Sigmoid colon (tissue), 6 donors: ENCODE measurements at regions not wholly inside any gene's neighbourhood (a gene's known extent, or its start where the extent isn't known, plus 50 kb on each side); places are given as distances from the start of the nearest gene placed in this dataset.
A peak's percentile ranks its signal among the peaks of the same experiment; 100 is the strongest.

Experiments
- DNase-seq: peaks from one replicate; pipeline ENCODE4 v3.0.0-alpha.2; 2019
- H3K27ac ChIP-seq, 4 donors: fragments of 200-600 bp; sonication (generic); one replicate each; pipeline ENCODE4 v1.5.1; 2016 to 2019; ENCODE audit warnings: mild to moderate bottlenecking in 1 of 4
- H3K27me3 ChIP-seq, 3 donors: fragments of 200-600 bp; sonication (generic); one replicate each; pipeline ENCODE4 v1.5.1; 2019; ENCODE audit warnings: mild to moderate bottlenecking in 1 of 3
- H3K36me3 ChIP-seq, 4 donors: fragments of 200-600 bp; sonication (generic); one replicate each; pipeline ENCODE4 v1.5.1; 2016 to 2019
- H3K4me1 ChIP-seq, 4 donors: fragments of 200-600 bp; sonication (generic); one replicate each; pipeline ENCODE4 v1.5.1; 2017 to 2019
- H3K4me3 ChIP-seq, 4 donors: fragments of 200-600 bp; sonication (generic); one replicate each; pipeline ENCODE4 v1.5.1; 2017 to 2019; ENCODE audit warnings: mild to moderate bottlenecking in 2 of 4, moderate library complexity in 1 of 4
- H3K9me3 ChIP-seq, 4 donors: fragments of 200-600 bp in 3 of 4; sonication (generic) in 3 of 4; one replicate each; pipeline versions ENCODE4 v1.5.1 to v1.6.1; 2013 to 2019
- CTCF ChIP-seq, 4 experiments: fragments of 450-650 bp in 3 of 4; fragments of 200-600 bp in 1 of 4; IDR thresholded peaks; one replicate each; pipeline ENCODE4 v1.5.1; 2016 to 2019; ENCODE audit warnings: antibody characterized with exemption in 4 of 4, mild to moderate bottlenecking in 3 of 4, moderate library complexity in 2 of 4
- EP300 ChIP-seq, 4 donors: sonication (generic); formaldehyde crosslinking; IDR thresholded peaks; one replicate each; pipeline ENCODE4 v1.6.1; 2017; ENCODE audit warnings: antibody characterized with exemption in 4 of 4
- POLR2A ChIP-seq, 2 donors: fragments of 450-650 bp; IDR thresholded peaks; one replicate each; pipeline ENCODE4 v1.6.1; 2016; ENCODE audit warnings: antibody characterized with exemption in 2 of 2, mild to moderate bottlenecking in 2 of 2, moderate library complexity in 2 of 2
- POLR2AphosphoS5 ChIP-seq, 4 donors: sonication (generic); formaldehyde crosslinking; IDR thresholded peaks; one replicate each; pipeline ENCODE4 v1.6.1; 2017; ENCODE audit warnings: antibody characterized with exemption in 4 of 4
- WGBS, 2 donors: extraction: QIAGEN DNeasy Blood & Tissue Kit; methylation state at CpG; one replicate each; pipeline ENCODE4 v1.1.7; 2013; 5-methylcytosine and 5-hydroxymethylcytosine counted together
- intact Hi-C: fragments of 100-400 bp; cut with DNase I; formaldehyde crosslinking; loops from one replicate; pipeline ENCODE4 v1.15.1; 2023
- donor health status: healthy with polysubstance abuse.
- donor health status: healthy.

- DNase-seq, result peak; percentile 48
- no peaks in the 10 kb centered on the region for H3K36me3 ChIP-seq
- H3K4me3 ChIP-seq, result no peak overlapping the region
- WGBS, 2 donors, result 84 to 93% methylated on average over 31 of the region's 31 CpGs
- no peak overlapping the region for H3K27ac ChIP-seq
- H3K9me3 ChIP-seq, result no peaks in the 10 kb centered on the region
- intact Hi-C loops, result no loop called here
- TF ChIP-seq CTCF (IDR thresholded peaks at IDR 0.05) (no peak), EP300 (IDR thresholded peaks at IDR 0.05) (no peak), POLR2A (IDR thresholded peaks at IDR 0.05) (no peak), POLR2AphosphoS5 (IDR thresholded peaks at IDR 0.05) (no peak)
- H3K4me1 ChIP-seq, result no peaks in the 10 kb centered on the region
- no peaks in the 10 kb centered on the region for H3K27me3 ChIP-seq
These were observed 183.3 kb upstream of the HDAC4 start for GRCh38 chr2:239583879-239584859.

GRCh38 chr2:239583171-239583878 lies 182.5 kb upstream of the HDAC4 start:
- DNase-seq, result peak; percentile 39
- Histone ChIP-seq H3K27ac (no peak overlapping the region), H3K36me3 (no peaks in the 10 kb centered on the region), H3K9me3 (no peaks in the 10 kb centered on the region), H3K27me3 (no peaks in the 10 kb centered on the region), H3K4me1 (no peaks in the 10 kb centered on the region), H3K4me3 (no peak overlapping the region)
- WGBS, 2 donors, result 90 to 92% methylated on average over 21 of the region's 21 CpGs
- TF ChIP-seq EP300 (IDR thresholded peaks at IDR 0.05) (no peak), POLR2A (IDR thresholded peaks at IDR 0.05) (no peak), CTCF (IDR thresholded peaks at IDR 0.05) (no peak), POLR2AphosphoS5 (IDR thresholded peaks at IDR 0.05) (no peak)
- intact Hi-C loops, result no loop called here

- Histone ChIP-seq H3K36me3 (no peaks in the 10 kb centered on the region), H3K4me3 (no peak overlapping the region), H3K27me3 (no peaks in the 10 kb centered on the region), H3K4me1 (no peaks in the 10 kb centered on the region), H3K27ac (no peak overlapping the region), H3K9me3 (no peaks in the 10 kb centered on the region)
- TF ChIP-seq EP300 (IDR thresholded peaks at IDR 0.05) (no peak), POLR2AphosphoS5 (IDR thresholded peaks at IDR 0.05) (no peak), CTCF (IDR thresholded peaks at IDR 0.05) (no peak), POLR2A (IDR thresholded peaks at IDR 0.05) (no peak)
- intact Hi-C loops, result no loop called here
- WGBS, 2 donors, result 85 to 86% methylated on average over 6 of the region's 6 CpGs
- no peak for DNase-seq
These were observed 181.7 kb upstream of the HDAC4 start for GRCh38 chr2:239582476-239582875.

GRCh38 chr2:239581352-239581901 lies 180.6 kb upstream of the HDAC4 start:
- no peak for TF ChIP-seq POLR2A (IDR thresholded peaks at IDR 0.05)
- no peaks in the 10 kb centered on the region for H3K9me3 ChIP-seq
- no peaks in the 10 kb centered on the region for H3K4me1 ChIP-seq
- H3K27ac ChIP-seq, result no peak overlapping the region
- H3K36me3 ChIP-seq, result no peaks in the 10 kb centered on the region
- WGBS, 2 donors, result 85 to 93% methylated on average over 21 of the region's 21 CpGs
- DNase-seq, result peak; percentile 39
- no peaks in the 10 kb centered on the region for H3K27me3 ChIP-seq
- H3K4me3 ChIP-seq, result no peak overlapping the region
- intact Hi-C loops, result no loop called here

- Histone ChIP-seq H3K27me3 (no peaks in the 10 kb centered on the region), H3K9me3 (no peaks in the 10 kb centered on the region), H3K4me3 (no peak overlapping the region), H3K36me3 (no peaks in the 10 kb centered on the region), H3K4me1 (no peaks in the 10 kb centered on the region), H3K27ac (no peak overlapping the region)
- intact Hi-C loops, result no loop called here
- DNase-seq, result no peak
- 50 to 75% methylated on average over 3 of the region's 3 CpGs for WGBS, 2 donors
- TF ChIP-seq POLR2A (IDR thresholded peaks at IDR 0.05) (no peak), CTCF (IDR thresholded peaks at IDR 0.05) (no peak), EP300 (IDR thresholded peaks at IDR 0.05) (no peak), POLR2AphosphoS5 (IDR thresholded peaks at IDR 0.05) (no peak)
These were observed 179.3 kb upstream of the HDAC4 start for GRCh38 chr2:239580199-239580527.
